GM23248 (cell line): ENCODE measurements at regions not wholly inside any gene's neighbourhood (a gene's known extent, or its start where the extent isn't known, plus 50 kb on each side); places are given as distances from the start of the nearest gene placed in this dataset.

ENCODE experiments used
- EZH2 ChIP-seq: fragments of 200-600 bp; sonication (generic); IDR thresholded peaks from 2 replicates; pipeline ENCODE4 v1.6.1; 2018; ENCODE audit warnings: antibody characterized with exemption, mild to moderate bottlenecking; ENCODE audit not compliant: insufficient read depth, poor library complexity, severe bottlenecking
- EZH2phosphoT487 ChIP-seq: fragments of 200-600 bp; sonication (generic); IDR thresholded peaks from 2 replicates; pipeline ENCODE4 v1.6.1; 2018; ENCODE audit warnings: antibody characterized with exemption, moderate library complexity, mild to moderate bottlenecking, low read depth; ENCODE audit not compliant: insufficient read depth

- TF ChIP-seq EZH2phosphoT487 (no peak), EZH2 (no peak)
Measured at GRCh38 chr13:91284335-91284734, 63.2 kb upstream of the MIR17HG start.
